ENCODE measurements at regions not wholly inside any gene's neighbourhood (a gene's known extent, or its start where the extent isn't known, plus 50 kb on each side); places are given as distances from the start of the nearest gene placed in this dataset.
"Not testable (repeated sequence)": the region's sequence is repeated elsewhere in the genome, so short reads cannot be mapped to it uniquely, and the experiment has no call there.

DNA sequence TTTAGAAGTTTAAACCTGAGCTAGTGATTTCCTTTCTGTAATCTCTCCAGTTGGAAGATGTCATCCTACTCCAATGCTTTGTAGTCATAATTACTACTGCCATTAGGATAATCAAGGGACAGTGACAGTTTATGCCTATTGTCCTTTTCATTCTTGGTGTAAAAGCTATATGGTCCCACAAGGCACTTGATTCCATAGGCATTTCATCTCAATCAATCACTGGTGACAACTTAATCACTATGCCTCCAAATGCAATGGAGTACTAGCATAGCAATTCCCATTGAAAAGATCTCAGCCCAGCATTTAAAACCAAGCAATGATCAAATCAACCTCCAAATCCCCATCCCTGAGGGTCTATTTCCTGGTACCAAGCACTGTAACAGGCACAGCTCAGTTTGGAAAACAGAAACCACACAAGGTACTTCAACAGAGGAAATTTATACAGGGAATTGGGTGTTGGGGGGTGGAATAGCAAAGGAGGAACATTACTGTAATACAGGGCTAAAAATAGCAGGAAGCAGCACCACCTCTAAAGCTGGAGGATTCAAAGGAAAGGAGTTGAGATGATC is 51.0 kb downstream of the FHIP2A start:
- H3K9me1 ChIP-seq (ENCODE audit: control insufficient read depth, extremely low read depth, insufficient read depth, low read length) = no peaks in the 10 kb centered on the region
- no peak for TF ChIP-seq EZH2 (IDR thresholded peaks at IDR 0.05; ENCODE audit: low read length)
- dilution Hi-C loops (cut with MboI; ENCODE audit: extremely low pct_ligation_motif_present, low sequenced_read_pairs) = no loop called here
- no peaks in the 10 kb centered on the region for H3K27me3 ChIP-seq (ENCODE audit: control insufficient read depth, extremely low read depth, insufficient read depth, low read length)
- peaks cover 20% of the 10 kb centered on the region for H3K4me1 ChIP-seq (ENCODE audit: control insufficient read depth, extremely low read depth, insufficient read depth, low read length)
- DNase-seq (ENCODE audit: low read depth, low spot score) (no peak), FAIRE-seq (no peak)
- H3K4me2 ChIP-seq (ENCODE audit: control insufficient read depth, extremely low read depth, insufficient read depth, low read depth, low read length) = no peak overlapping the region
- no peak overlapping the region for H2AFZ ChIP-seq (ENCODE audit: control insufficient read depth, low read length)
- no peaks in the 10 kb centered on the region for H3K79me2 ChIP-seq (ENCODE audit: control insufficient read depth, insufficient read depth, low read length)
- H3K9me3 ChIP-seq (ENCODE audit: control insufficient read depth, low read depth, low read length) = no peaks in the 10 kb centered on the region
- no peak overlapping the region for H3K9ac ChIP-seq (ENCODE audit: control insufficient read depth, extremely low read depth, insufficient read depth, low read length)
- no peaks in the 10 kb centered on the region for H3K36me3 ChIP-seq (ENCODE audit: control insufficient read depth in 2 of 2, extremely low read depth in 1 of 2, insufficient read depth in 2 of 2, low read length in 2 of 2)
- H4K20me1 ChIP-seq (ENCODE audit: control insufficient read depth, extremely low read depth, insufficient read depth, low read length) = no peaks in the 10 kb centered on the region
- H3K27ac ChIP-seq (ENCODE audit: control insufficient read depth, insufficient read depth, low read length) = no peak overlapping the region
- H3K4me3 ChIP-seq (ENCODE audit: control insufficient read depth in 2 of 3, extremely low read depth in 1 of 3, insufficient read depth in 2 of 3, low read depth in 1 of 3, low read length in 3 of 3) = no peak overlapping the region

GRCh38 chr10:114874827-114875411 is 53.3 kb downstream of the FHIP2A start:
- no peak for DNase-seq (ENCODE audit: low read depth, low spot score)
- no peak overlapping the region for H3K4me3 ChIP-seq (ENCODE audit: control insufficient read depth in 2 of 3, extremely low read depth in 1 of 3, insufficient read depth in 2 of 3, low read depth in 1 of 3, low read length in 3 of 3)
- H3K79me2 ChIP-seq (ENCODE audit: control insufficient read depth, insufficient read depth, low read length) = no peaks in the 10 kb centered on the region
- H3K4me2 ChIP-seq (ENCODE audit: control insufficient read depth, extremely low read depth, insufficient read depth, low read depth, low read length) = no peak overlapping the region
- H4K20me1 ChIP-seq (ENCODE audit: control insufficient read depth, extremely low read depth, insufficient read depth, low read length) = no peaks in the 10 kb centered on the region
- no peaks in the 10 kb centered on the region for H3K9me1 ChIP-seq (ENCODE audit: control insufficient read depth, extremely low read depth, insufficient read depth, low read length)
- no peak for FAIRE-seq
- peaks cover 4% of the 10 kb centered on the region for H3K4me1 ChIP-seq (ENCODE audit: control insufficient read depth, extremely low read depth, insufficient read depth, low read length)
- TF ChIP-seq EZH2 (IDR thresholded peaks at IDR 0.05; ENCODE audit: low read length) (no peak), CTCF (optimal IDR thresholded peaks at IDR 0.05 in 1 of 3, IDR thresholded peaks at IDR 0.05 in 1 of 3, conservative IDR thresholded peaks at IDR 0.05 in 1 of 3; ENCODE audit: extremely low read depth in 1 of 3, insufficient read depth in 2 of 3, low read length in 3 of 3) (no peak)
- H3K9me3 ChIP-seq (ENCODE audit: control insufficient read depth, low read depth, low read length) = no peaks in the 10 kb centered on the region
- H3K36me3 ChIP-seq (ENCODE audit: control insufficient read depth in 2 of 2, extremely low read depth in 1 of 2, insufficient read depth in 2 of 2, low read length in 2 of 2) = no peaks in the 10 kb centered on the region
- H2AFZ ChIP-seq (ENCODE audit: control insufficient read depth, low read length) = no peak overlapping the region
- H3K27me3 ChIP-seq (ENCODE audit: control insufficient read depth, extremely low read depth, insufficient read depth, low read length) = no peaks in the 10 kb centered on the region
- H3K9ac ChIP-seq (ENCODE audit: control insufficient read depth, extremely low read depth, insufficient read depth, low read length) = no peak overlapping the region
- no peak overlapping the region for H3K27ac ChIP-seq (ENCODE audit: control insufficient read depth, insufficient read depth, low read length)
- dilution Hi-C loops (cut with MboI; ENCODE audit: extremely low pct_ligation_motif_present, low sequenced_read_pairs) = no loop called here

DNA sequence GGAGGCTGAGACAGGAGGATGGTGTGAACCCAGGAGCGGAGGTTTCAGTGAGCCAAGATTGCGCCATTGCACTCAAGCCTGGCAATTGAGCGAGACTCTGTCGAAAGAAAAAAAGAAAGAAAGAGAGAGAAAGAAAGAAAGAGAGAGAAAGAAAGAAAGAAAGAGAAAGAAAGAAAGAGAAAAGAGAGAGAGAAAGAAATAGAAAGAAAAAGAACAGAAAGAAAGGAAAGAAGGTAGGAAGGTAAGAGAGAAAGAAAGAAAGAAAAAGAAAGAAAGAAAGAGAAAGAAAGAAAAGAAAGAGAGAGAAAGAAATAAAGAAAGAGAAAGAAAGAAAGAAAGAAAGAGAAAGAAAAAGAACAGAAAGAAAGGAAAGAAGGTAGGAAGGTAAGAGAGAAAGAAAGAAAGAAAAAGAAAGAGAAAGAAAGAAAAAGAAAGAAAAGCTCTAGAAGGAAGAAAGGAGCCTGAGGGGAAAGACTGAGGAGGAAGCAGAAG is 54.1 kb downstream of the FHIP2A start:
- H3K9me3 ChIP-seq (ENCODE audit: control insufficient read depth, low read depth, low read length); H3K4me2 ChIP-seq (ENCODE audit: control insufficient read depth, extremely low read depth, insufficient read depth, low read depth, low read length); H3K27me3 ChIP-seq (ENCODE audit: control insufficient read depth, extremely low read depth, insufficient read depth, low read length); DNase-seq (ENCODE audit: low read depth, low spot score); H2AFZ ChIP-seq (ENCODE audit: control insufficient read depth, low read length); FAIRE-seq; H3K9ac ChIP-seq (ENCODE audit: control insufficient read depth, extremely low read depth, insufficient read depth, low read length); H3K4me1 ChIP-seq (ENCODE audit: control insufficient read depth, extremely low read depth, insufficient read depth, low read length); H4K20me1 ChIP-seq (ENCODE audit: control insufficient read depth, extremely low read depth, insufficient read depth, low read length); H3K4me3 ChIP-seq (ENCODE audit: control insufficient read depth in 2 of 3, extremely low read depth in 1 of 3, insufficient read depth in 2 of 3, low read depth in 1 of 3, low read length in 3 of 3); dilution Hi-C loops (cut with MboI; ENCODE audit: extremely low pct_ligation_motif_present, low sequenced_read_pairs); H3K9me1 ChIP-seq (ENCODE audit: control insufficient read depth, extremely low read depth, insufficient read depth, low read length); H3K27ac ChIP-seq (ENCODE audit: control insufficient read depth, insufficient read depth, low read length); H3K36me3 ChIP-seq (ENCODE audit: control insufficient read depth in 2 of 2, extremely low read depth in 1 of 2, insufficient read depth in 2 of 2, low read length in 2 of 2); H3K79me2 ChIP-seq (ENCODE audit: control insufficient read depth, insufficient read depth, low read length): not testable (repeated sequence)

All from keratinocyte (primary cell).